ENCODE measurements at regions not wholly inside any gene's neighbourhood (a gene's known extent, or its start where the extent isn't known, plus 50 kb on each side); places are given as distances from the start of the nearest gene placed in this dataset.

DNA sequence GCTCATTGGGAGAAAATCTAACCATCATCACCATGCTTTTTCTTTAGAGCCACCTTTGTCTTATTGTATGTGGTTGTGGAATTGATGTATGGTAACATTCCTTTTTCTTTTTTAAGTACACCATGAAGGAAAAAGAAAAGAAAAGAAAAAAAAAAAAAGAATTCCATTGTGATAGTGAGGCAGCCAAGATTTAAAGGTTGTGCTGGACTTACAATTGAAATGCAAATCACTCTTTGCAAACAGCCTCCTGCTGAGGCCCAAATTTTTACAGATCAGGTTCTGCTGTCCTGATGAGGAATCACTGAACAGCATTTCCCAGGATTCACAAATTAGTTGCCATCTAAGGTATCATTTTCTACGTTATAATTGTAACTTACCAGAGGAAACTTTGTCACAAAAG, 1101.0 kb upstream of the FANCL start:
- no peak for TF ChIP-seq ZNF384 (IDR thresholded peaks at IDR 0.05; ENCODE audit: borderline replicate concordance, low read depth, low read length)
- TF ChIP-seq, protein P1, sequence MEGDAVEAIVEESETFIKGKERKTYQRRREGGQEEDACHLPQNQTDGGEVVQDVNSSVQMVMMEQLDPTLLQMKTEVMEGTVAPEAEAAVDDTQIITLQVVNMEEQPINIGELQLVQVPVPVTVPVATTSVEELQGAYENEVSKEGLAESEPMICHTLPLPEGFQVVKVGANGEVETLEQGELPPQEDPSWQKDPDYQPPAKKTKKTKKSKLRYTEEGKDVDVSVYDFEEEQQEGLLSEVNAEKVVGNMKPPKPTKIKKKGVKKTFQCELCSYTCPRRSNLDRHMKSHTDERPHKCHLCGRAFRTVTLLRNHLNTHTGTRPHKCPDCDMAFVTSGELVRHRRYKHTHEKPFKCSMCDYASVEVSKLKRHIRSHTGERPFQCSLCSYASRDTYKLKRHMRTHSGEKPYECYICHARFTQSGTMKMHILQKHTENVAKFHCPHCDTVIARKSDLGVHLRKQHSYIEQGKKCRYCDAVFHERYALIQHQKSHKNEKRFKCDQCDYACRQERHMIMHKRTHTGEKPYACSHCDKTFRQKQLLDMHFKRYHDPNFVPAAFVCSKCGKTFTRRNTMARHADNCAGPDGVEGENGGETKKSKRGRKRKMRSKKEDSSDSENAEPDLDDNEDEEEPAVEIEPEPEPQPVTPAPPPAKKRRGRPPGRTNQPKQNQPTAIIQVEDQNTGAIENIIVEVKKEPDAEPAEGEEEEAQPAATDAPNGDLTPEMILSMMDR (IDR thresholded peaks at IDR 0.05 in 2 of 3, conservative IDR thresholded peaks at IDR 0.05 in 1 of 3; ENCODE audit: control insufficient read depth in 2 of 3, extremely low read depth in 1 of 3, insufficient read depth in 1 of 3, low read depth in 3 of 3, low read length in 3 of 3) = no peak
- TF ChIP-seq BHLHE40 (IDR thresholded peaks at IDR 0.05; ENCODE audit: borderline replicate concordance in 1 of 2, low read depth in 2 of 2, low read length in 1 of 2) = no peak
- TF ChIP-seq RAD21 (IDR thresholded peaks at IDR 0.05; ENCODE audit: insufficient read depth, low read depth, low read length) = no peak

Data from GM12878 (cell line).